A673 (cell line): ENCODE measurements at regions not wholly inside any gene's neighbourhood (a gene's known extent, or its start where the extent isn't known, plus 50 kb on each side); places are given as distances from the start of the nearest gene placed in this dataset.

Experiments
- EZH2 ChIP-seq: fragments of 200-600 bp; sonication (generic); IDR thresholded peaks from 2 replicates; pipeline ENCODE4 v1.6.1; 2017; ENCODE audit warnings: borderline replicate concordance, low read depth, mild to moderate bottlenecking, mixed read lengths, antibody characterized with exemption, low read length; ENCODE audit not compliant: poor library complexity, severe bottlenecking
- TF ChIP-seq, protein P1 (sequence below): fragments of 300-800, 200-600 bp; sonication (generic); conservative IDR thresholded peaks from 2 replicates; pipeline ENCODE4 v1.5.1; 2017; ENCODE audit warnings: low read depth, mild to moderate bottlenecking, antibody characterized with exemption, low read length, moderate library complexity, mixed read lengths

DNA sequence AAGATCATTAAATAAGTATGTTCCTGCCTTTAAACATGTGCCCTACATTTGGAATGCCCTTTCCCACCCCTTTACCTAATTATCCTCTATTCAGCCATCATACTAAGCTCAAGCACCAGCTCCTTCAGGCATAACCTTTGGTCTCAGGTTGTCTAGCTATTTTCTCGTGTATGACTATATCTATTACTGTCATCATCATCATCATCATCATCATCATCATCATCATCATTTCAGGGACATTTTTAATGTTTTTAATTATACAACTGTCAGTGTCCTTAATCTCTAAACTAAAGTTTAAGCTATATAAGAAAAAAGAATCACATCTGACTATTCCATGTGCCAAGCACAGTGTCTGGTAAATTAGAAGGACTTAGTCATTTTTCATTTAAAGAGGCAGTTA is 214.6 kb upstream of the CTSO start:
- TF ChIP-seq, protein P1, sequence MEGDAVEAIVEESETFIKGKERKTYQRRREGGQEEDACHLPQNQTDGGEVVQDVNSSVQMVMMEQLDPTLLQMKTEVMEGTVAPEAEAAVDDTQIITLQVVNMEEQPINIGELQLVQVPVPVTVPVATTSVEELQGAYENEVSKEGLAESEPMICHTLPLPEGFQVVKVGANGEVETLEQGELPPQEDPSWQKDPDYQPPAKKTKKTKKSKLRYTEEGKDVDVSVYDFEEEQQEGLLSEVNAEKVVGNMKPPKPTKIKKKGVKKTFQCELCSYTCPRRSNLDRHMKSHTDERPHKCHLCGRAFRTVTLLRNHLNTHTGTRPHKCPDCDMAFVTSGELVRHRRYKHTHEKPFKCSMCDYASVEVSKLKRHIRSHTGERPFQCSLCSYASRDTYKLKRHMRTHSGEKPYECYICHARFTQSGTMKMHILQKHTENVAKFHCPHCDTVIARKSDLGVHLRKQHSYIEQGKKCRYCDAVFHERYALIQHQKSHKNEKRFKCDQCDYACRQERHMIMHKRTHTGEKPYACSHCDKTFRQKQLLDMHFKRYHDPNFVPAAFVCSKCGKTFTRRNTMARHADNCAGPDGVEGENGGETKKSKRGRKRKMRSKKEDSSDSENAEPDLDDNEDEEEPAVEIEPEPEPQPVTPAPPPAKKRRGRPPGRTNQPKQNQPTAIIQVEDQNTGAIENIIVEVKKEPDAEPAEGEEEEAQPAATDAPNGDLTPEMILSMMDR, result no peak
- no peak for TF ChIP-seq EZH2
